GM23338 (cell line): ENCODE measurements at regions not wholly inside any gene's neighbourhood (a gene's known extent, or its start where the extent isn't known, plus 50 kb on each side); places are given as distances from the start of the nearest gene placed in this dataset.

Experiments
- CTCF ChIP-seq, 2 experiments: fragments of 200-600 bp in 1 of 2; sonication (generic) in 1 of 2; conservative IDR thresholded peaks; 2 replicates each; pipeline versions ENCODE4 v1.5.1 to v1.6.1; 2016 to 2017; ENCODE audit warnings: antibody characterized with exemption in 2 of 2, low read depth in 2 of 2, mild to moderate bottlenecking in 2 of 2, moderate library complexity in 1 of 2
- JUNB ChIP-seq: IDR thresholded peaks from one replicate; pipeline ENCODE4 v1.6.1; 2016; ENCODE audit warnings: antibody characterized with exemption; ENCODE audit not compliant: unreplicated experiment
- REST ChIP-seq: IDR thresholded peaks from one replicate; pipeline ENCODE4 v1.6.1; 2018; ENCODE audit warnings: antibody characterized with exemption; ENCODE audit not compliant: unreplicated experiment

- TF ChIP-seq CTCF (conservative IDR thresholded peaks at IDR 0.05; ENCODE audit: low read depth in 2 of 2) (no peak), JUNB (no peak), REST (no peak)
Measured at GRCh38 chr11:134911514-134912180, 499.6 kb upstream of the B3GAT1 start.
